CD4-positive, alpha-beta T cell (primary cell): ENCODE measurements at regions not wholly inside any gene's neighbourhood (a gene's known extent, or its start where the extent isn't known, plus 50 kb on each side); places are given as distances from the start of the nearest gene placed in this dataset.

Source experiments
- ATAC-seq: fragments of 200-7000 bp; cut with Tn5 transposase; one replicate; pipeline ENCODE4 v1.10.0; 2022; ENCODE audit warnings: mild to moderate bottlenecking; ENCODE audit not compliant: poor library complexity
- CTCF ChIA-PET: fragments of 350-600 bp; sonication (Branson Sonifier 250); formaldehyde crosslinking; loops from one replicate; lab custom pipeline; 2021; ENCODE audit warnings: antibody characterized with exemption, inconsistent platforms; lab: Charles Lee
- POLR2A ChIA-PET: fragments of 350-600 bp; sonication (Branson Sonifier 250); formaldehyde crosslinking; loops from one replicate; lab custom pipeline; 2021; ENCODE audit warnings: antibody characterized with exemption, inconsistent platforms; lab: Charles Lee
- DNase-seq, 14 experiments: peaks; one replicate each; pipeline ENCODE4 v3.0.0-alpha.2; 2013 to 2020; ENCODE audit warnings: mixed read lengths in 2 of 14
- H3K27ac ChIP-seq, 2 donors: one replicate each; pipeline versions ENCODE4 v1.5.1 to v1.7.0; 2013; ENCODE audit warnings: low read length in 2 of 2, low read depth in 1 of 2, mild to moderate bottlenecking in 1 of 2
- H3K27me3 ChIP-seq, 2 experiments: 1 replicate in 1 of 2; 2 replicates in 1 of 2; pipeline versions ENCODE4 v1.6.1 to v1.7.0; 2013; ENCODE audit warnings: low read length in 2 of 2, control low read depth in 1 of 2, mild to moderate bottlenecking in 1 of 2, moderate library complexity in 1 of 2; ENCODE audit not compliant: insufficient read depth in 2 of 2, control insufficient read depth in 1 of 2
- H3K36me3 ChIP-seq: one replicate; pipeline ENCODE4 v1.6.1; 2013; ENCODE audit warnings: low read length, control low read depth; ENCODE audit not compliant: insufficient read depth
- H3K4me1 ChIP-seq: one replicate; pipeline ENCODE4 v1.6.1; 2013; ENCODE audit warnings: low read length, control low read depth; ENCODE audit not compliant: insufficient read depth
- H3K4me3 ChIP-seq: one replicate; pipeline ENCODE4 v1.5.1; 2013; ENCODE audit warnings: mild to moderate bottlenecking, low read length, moderate library complexity
- H3K9me3 ChIP-seq, 2 experiments: 1 replicate in 1 of 2; 2 replicates in 1 of 2; pipeline versions ENCODE4 v1.6.1 to v1.7.0; 2013; ENCODE audit warnings: low read length in 2 of 2, mild to moderate bottlenecking in 2 of 2, control low read depth in 1 of 2, moderate library complexity in 1 of 2; ENCODE audit not compliant: control insufficient read depth in 1 of 2, insufficient read depth in 1 of 2
- H3K27ac Mint-ChIP-seq: one replicate; pipeline ENCODE4 v1.8.0; 2020; ENCODE audit warnings: mixed read lengths
- H3K27me3 Mint-ChIP-seq: one replicate; pipeline ENCODE4 v1.8.0; 2021; ENCODE audit warnings: mixed read lengths
- H3K36me3 Mint-ChIP-seq: one replicate; pipeline ENCODE4 v1.8.0; 2021; ENCODE audit warnings: low read depth, mixed read lengths
- H3K4me1 Mint-ChIP-seq: one replicate; pipeline ENCODE4 v1.8.0; 2021; ENCODE audit warnings: low read depth, mixed read lengths
- H3K4me3 Mint-ChIP-seq: one replicate; pipeline ENCODE4 v1.8.0; 2020; ENCODE audit warnings: mild to moderate bottlenecking, mixed read lengths
- H3K9me3 Mint-ChIP-seq: one replicate; pipeline ENCODE4 v1.8.0; 2020; ENCODE audit warnings: mixed read lengths
- intact Hi-C, 2 experiments: fragments of 100-400 bp; cut with DNase I in 1 of 2; cut with micrococcal nuclease in 1 of 2; formaldehyde crosslinking; loops; one replicate each; pipeline versions ENCODE4 v1.15.1 to v1.9.0; 2023 to 2025; cut with DNase I, micrococcal nuclease
- TF ChIP-seq, protein P1 (sequence below): fragments of 200-600 bp; IDR thresholded peaks from one replicate; pipeline ENCODE4 v1.8.0; 2022; ENCODE audit warnings: antibody characterized with exemption, mild to moderate bottlenecking

DNA sequence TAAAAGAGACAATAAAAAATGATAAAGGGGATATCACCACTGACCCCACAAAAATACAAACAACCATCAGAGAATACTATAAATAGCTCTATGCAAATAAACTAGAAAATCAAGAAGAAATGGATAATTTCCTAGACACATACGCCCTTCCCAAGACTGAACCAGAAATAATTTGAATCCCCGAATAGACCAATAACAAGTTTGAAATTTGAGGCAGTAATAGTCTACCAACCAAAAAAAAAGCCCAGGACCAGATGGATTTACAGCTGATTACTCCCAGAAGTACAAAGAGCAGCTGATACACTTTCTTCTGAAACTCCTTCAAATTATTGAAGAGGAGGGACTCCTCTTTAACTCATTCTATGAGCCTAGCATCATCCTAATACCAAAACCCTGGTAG lies 128.1 kb downstream of the DMRTA1 start:
- Histone ChIP-seq H3K36me3 (no peaks in the 10 kb centered on the region), H3K9me3 (peaks cover 5 to 11% of the 10 kb centered on the region in 2 experiments), H3K4me1 (no peaks in the 10 kb centered on the region), H3K27ac (no peak overlapping the region), H3K4me3 (no peak overlapping the region), H3K27me3 (no peaks in the 10 kb centered on the region)
- intact Hi-C loops, result no loop called here
- H3K4me1 Mint-ChIP-seq, result no peaks in the 10 kb centered on the region
- ATAC-seq (no peak), DNase-seq (no peak)
- no peak overlapping the region for H3K27ac Mint-ChIP-seq
- H3K9me3 Mint-ChIP-seq, result peaks cover 43% of the 10 kb centered on the region
- no peak overlapping the region for H3K4me3 Mint-ChIP-seq
- TF ChIP-seq, protein P1, sequence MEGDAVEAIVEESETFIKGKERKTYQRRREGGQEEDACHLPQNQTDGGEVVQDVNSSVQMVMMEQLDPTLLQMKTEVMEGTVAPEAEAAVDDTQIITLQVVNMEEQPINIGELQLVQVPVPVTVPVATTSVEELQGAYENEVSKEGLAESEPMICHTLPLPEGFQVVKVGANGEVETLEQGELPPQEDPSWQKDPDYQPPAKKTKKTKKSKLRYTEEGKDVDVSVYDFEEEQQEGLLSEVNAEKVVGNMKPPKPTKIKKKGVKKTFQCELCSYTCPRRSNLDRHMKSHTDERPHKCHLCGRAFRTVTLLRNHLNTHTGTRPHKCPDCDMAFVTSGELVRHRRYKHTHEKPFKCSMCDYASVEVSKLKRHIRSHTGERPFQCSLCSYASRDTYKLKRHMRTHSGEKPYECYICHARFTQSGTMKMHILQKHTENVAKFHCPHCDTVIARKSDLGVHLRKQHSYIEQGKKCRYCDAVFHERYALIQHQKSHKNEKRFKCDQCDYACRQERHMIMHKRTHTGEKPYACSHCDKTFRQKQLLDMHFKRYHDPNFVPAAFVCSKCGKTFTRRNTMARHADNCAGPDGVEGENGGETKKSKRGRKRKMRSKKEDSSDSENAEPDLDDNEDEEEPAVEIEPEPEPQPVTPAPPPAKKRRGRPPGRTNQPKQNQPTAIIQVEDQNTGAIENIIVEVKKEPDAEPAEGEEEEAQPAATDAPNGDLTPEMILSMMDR, result no peak
- no peaks in the 10 kb centered on the region for H3K36me3 Mint-ChIP-seq
- no peaks in the 10 kb centered on the region for H3K27me3 Mint-ChIP-seq
- POLR2A ChIA-PET, result no interaction called here
- CTCF ChIA-PET, result no interaction called here

DNA sequence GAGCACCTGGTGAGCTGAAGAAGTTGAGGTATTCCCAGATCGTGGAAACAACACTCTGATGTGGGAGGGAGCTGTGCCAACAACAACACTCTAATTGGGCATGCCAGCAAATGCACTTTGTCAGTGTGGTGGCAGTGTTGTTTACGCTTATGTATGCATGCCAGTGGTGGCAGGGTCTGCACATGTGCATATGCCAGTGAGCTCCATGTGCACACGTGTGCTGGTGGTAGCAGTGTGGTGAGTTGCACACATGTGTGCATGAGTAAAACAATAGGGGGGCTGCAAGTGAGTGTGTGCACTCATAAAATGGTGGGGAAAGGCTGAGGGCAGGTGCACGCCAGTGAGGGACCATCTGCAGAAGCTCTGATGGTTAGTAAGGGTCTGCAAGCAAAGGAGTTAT lies 134.2 kb downstream of the DMRTA1 start:
- no peaks in the 10 kb centered on the region for H3K27me3 Mint-ChIP-seq
- ATAC-seq (no peak), DNase-seq (no peak)
- no peak overlapping the region for H3K4me3 ChIP-seq
- no peak overlapping the region for H3K27ac ChIP-seq
- no peaks in the 10 kb centered on the region for H3K27me3 ChIP-seq
- no peaks in the 10 kb centered on the region for H3K36me3 Mint-ChIP-seq
- H3K4me1 ChIP-seq, result no peaks in the 10 kb centered on the region
- H3K36me3 ChIP-seq, result no peaks in the 10 kb centered on the region
- H3K27ac Mint-ChIP-seq, result no peak overlapping the region
- CTCF ChIA-PET, result no interaction called here
- H3K4me3 Mint-ChIP-seq, result no peak overlapping the region
- POLR2A ChIA-PET, result no interaction called here
- peaks cover 20% of the 10 kb centered on the region for H3K9me3 Mint-ChIP-seq
- peaks cover 0 to 12% of the 10 kb centered on the region in 2 experiments for H3K9me3 ChIP-seq
- H3K4me1 Mint-ChIP-seq, result no peaks in the 10 kb centered on the region
- TF ChIP-seq, protein P1, result no peak
- intact Hi-C loops, result no loop called here

DNA sequence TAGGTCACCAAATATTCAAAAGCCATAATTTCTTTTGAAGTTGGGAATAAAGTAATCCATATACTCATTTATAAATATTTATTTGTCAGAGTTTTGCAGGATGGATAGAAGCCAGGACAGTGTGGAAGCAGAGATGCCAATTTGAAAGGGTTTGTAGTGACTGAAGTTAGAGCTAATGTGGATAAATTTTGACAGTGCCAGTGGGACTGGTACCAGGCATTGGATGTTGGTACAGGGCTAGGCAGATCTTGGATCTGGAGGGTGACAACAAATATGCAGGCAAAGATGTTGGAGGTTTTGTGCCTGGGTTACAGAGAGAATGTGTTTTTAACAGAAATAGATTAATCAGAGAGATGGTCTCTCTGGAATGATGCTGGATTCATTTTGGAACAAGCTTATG lies 135.6 kb downstream of the DMRTA1 start:
- H3K4me1 ChIP-seq, result no peaks in the 10 kb centered on the region
- no peaks in the 10 kb centered on the region for H3K27me3 ChIP-seq
- Mint-ChIP-seq H3K27me3 (no peaks in the 10 kb centered on the region), H3K9me3 (peaks cover 14% of the 10 kb centered on the region), H3K4me1 (no peaks in the 10 kb centered on the region), H3K36me3 (no peaks in the 10 kb centered on the region), H3K27ac (no peak overlapping the region), H3K4me3 (no peak overlapping the region)
- H3K9me3 ChIP-seq, result peaks cover 0 to 12% of the 10 kb centered on the region in 2 experiments
- no peak overlapping the region for H3K27ac ChIP-seq
- POLR2A ChIA-PET, result no interaction called here
- ATAC-seq, result no peak
- CTCF ChIA-PET, result no interaction called here
- DNase-seq, result no peak
- no peak overlapping the region for H3K4me3 ChIP-seq
- no peaks in the 10 kb centered on the region for H3K36me3 ChIP-seq
- intact Hi-C loops, result no loop called here
- TF ChIP-seq, protein P1, result no peak
